ENCODE measurements at regions not wholly inside any gene's neighbourhood (a gene's known extent, or its start where the extent isn't known, plus 50 kb on each side); places are given as distances from the start of the nearest gene placed in this dataset.
"Not testable (repeated sequence)": the region's sequence is repeated elsewhere in the genome, so short reads cannot be mapped to it uniquely, and the experiment has no call there.

DNA sequence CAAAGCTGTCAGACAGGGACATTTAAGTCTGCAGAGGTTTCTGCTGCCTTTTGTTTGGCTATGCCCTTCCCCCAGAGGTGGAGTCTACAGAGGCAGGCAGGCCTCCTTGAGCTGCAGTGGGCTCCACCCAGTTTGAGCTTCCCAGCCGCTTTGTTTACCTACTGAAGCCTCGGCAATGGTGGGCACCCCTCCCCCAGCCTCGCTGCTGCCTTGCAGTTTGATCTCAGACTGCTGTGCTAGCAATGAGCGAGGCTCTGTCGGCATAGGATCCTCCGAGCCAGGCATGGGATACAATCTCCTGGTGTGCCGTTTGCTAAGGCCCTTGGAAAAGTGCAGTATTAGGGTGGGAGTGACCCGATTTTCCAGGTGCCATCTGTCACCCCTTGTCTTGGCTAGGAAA lies 149.4 kb upstream of the PGRMC2 start:
- TF ChIP-seq, protein P1, sequence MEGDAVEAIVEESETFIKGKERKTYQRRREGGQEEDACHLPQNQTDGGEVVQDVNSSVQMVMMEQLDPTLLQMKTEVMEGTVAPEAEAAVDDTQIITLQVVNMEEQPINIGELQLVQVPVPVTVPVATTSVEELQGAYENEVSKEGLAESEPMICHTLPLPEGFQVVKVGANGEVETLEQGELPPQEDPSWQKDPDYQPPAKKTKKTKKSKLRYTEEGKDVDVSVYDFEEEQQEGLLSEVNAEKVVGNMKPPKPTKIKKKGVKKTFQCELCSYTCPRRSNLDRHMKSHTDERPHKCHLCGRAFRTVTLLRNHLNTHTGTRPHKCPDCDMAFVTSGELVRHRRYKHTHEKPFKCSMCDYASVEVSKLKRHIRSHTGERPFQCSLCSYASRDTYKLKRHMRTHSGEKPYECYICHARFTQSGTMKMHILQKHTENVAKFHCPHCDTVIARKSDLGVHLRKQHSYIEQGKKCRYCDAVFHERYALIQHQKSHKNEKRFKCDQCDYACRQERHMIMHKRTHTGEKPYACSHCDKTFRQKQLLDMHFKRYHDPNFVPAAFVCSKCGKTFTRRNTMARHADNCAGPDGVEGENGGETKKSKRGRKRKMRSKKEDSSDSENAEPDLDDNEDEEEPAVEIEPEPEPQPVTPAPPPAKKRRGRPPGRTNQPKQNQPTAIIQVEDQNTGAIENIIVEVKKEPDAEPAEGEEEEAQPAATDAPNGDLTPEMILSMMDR (IDR thresholded peaks at IDR 0.05; ENCODE audit: poor library complexity): not testable (repeated sequence)
- not testable (repeated sequence) for TF ChIP-seq EZH2 (IDR thresholded peaks at IDR 0.05; ENCODE audit: borderline replicate concordance)

Data from hepatocyte (in vitro differentiated cells).